ENCODE measurements at regions not wholly inside any gene's neighbourhood (a gene's known extent, or its start where the extent isn't known, plus 50 kb on each side); places are given as distances from the start of the nearest gene placed in this dataset.

GRCh38 chr4:124943938-124944337, 231.4 kb upstream of the ANKRD50 start:
- Histone ChIP-seq H3K4me1 (ENCODE audit: low read depth) (no peaks in the 10 kb centered on the region), H3K4me3 (no peak overlapping the region), H3K36me3 (ENCODE audit: low read depth) (no peaks in the 10 kb centered on the region), H3K9me3 (no peaks in the 10 kb centered on the region)
- no peak for ATAC-seq
- TF ChIP-seq, protein P1, sequence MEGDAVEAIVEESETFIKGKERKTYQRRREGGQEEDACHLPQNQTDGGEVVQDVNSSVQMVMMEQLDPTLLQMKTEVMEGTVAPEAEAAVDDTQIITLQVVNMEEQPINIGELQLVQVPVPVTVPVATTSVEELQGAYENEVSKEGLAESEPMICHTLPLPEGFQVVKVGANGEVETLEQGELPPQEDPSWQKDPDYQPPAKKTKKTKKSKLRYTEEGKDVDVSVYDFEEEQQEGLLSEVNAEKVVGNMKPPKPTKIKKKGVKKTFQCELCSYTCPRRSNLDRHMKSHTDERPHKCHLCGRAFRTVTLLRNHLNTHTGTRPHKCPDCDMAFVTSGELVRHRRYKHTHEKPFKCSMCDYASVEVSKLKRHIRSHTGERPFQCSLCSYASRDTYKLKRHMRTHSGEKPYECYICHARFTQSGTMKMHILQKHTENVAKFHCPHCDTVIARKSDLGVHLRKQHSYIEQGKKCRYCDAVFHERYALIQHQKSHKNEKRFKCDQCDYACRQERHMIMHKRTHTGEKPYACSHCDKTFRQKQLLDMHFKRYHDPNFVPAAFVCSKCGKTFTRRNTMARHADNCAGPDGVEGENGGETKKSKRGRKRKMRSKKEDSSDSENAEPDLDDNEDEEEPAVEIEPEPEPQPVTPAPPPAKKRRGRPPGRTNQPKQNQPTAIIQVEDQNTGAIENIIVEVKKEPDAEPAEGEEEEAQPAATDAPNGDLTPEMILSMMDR (IDR thresholded peaks at IDR 0.05) = no peak
- intact Hi-C loops (cut with DNase I, micrococcal nuclease) = no loop called here
- DNase-seq = no peak

GRCh38 chr4:124943145-124943889, 230.8 kb upstream of the ANKRD50 start:
- H3K4me3 ChIP-seq = no peak overlapping the region
- no peaks in the 10 kb centered on the region for H3K9me3 ChIP-seq
- TF ChIP-seq, protein P1 (IDR thresholded peaks at IDR 0.05) = no peak
- ATAC-seq = no peak
- intact Hi-C loops (cut with DNase I, micrococcal nuclease) = no loop called here
- H3K36me3 ChIP-seq (ENCODE audit: low read depth) = no peaks in the 10 kb centered on the region
- no peaks in the 10 kb centered on the region for H3K4me1 ChIP-seq (ENCODE audit: low read depth)
- DNase-seq = no peak

- TF ChIP-seq, protein P1 (IDR thresholded peaks at IDR 0.05) = no peak
- intact Hi-C loops (cut with DNase I, micrococcal nuclease) = no loop called here
- no peak for ATAC-seq
- DNase-seq = no peak
- Histone ChIP-seq H3K4me1 (ENCODE audit: low read depth) (no peaks in the 10 kb centered on the region), H3K9me3 (no peaks in the 10 kb centered on the region), H3K36me3 (ENCODE audit: low read depth) (no peaks in the 10 kb centered on the region), H3K4me3 (no peak overlapping the region)
Measured at GRCh38 chr4:124941267-124941666, 228.7 kb upstream of the ANKRD50 start.

GRCh38 chr4:124940387-124940786, 227.9 kb upstream of the ANKRD50 start:
- no peak overlapping the region for H3K4me3 ChIP-seq
- TF ChIP-seq, protein P1 (IDR thresholded peaks at IDR 0.05) = no peak
- intact Hi-C loops (cut with DNase I, micrococcal nuclease) = no loop called here
- no peaks in the 10 kb centered on the region for H3K9me3 ChIP-seq
- ATAC-seq (no peak), DNase-seq (no peak)
- H3K4me1 ChIP-seq (ENCODE audit: low read depth) = no peaks in the 10 kb centered on the region
- H3K36me3 ChIP-seq (ENCODE audit: low read depth) = no peaks in the 10 kb centered on the region

DNA sequence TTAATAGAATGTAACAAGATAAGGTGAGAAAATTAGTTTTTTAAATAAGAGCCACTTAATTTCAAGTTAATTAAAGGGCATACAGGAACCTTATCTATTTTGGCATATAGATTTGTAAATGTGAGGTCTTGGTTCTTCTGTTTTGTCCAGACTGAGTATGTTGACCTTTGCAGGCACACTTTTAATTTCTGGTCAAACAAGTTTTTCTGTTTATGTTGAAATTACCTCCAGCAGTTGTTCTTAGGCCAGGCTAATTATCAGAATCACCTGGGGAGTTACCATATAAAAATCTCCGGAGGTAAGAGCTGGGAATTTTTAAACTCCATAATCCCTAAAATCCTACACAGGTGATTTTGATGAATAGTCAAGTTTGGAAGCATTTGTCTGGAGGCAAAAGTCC, 227.4 kb upstream of the ANKRD50 start:
- Histone ChIP-seq H3K9me3 (no peaks in the 10 kb centered on the region), H3K4me1 (ENCODE audit: low read depth) (no peaks in the 10 kb centered on the region), H3K36me3 (ENCODE audit: low read depth) (no peaks in the 10 kb centered on the region), H3K4me3 (no peak overlapping the region)
- TF ChIP-seq, protein P1 (IDR thresholded peaks at IDR 0.05) = no peak
- ATAC-seq (no peak), DNase-seq (no peak)
- intact Hi-C loops (cut with DNase I, micrococcal nuclease) = no loop called here

Measured in mucosa of descending colon (tissue), 3 donors.